CD14-positive monocyte (primary cell): ENCODE measurements at regions not wholly inside any gene's neighbourhood (a gene's known extent, or its start where the extent isn't known, plus 50 kb on each side); places are given as distances from the start of the nearest gene placed in this dataset.

Source experiments
- DNase-seq, 3 donors: peaks; one replicate each; pipeline ENCODE4 v3.0.0-alpha.2; 2011 to 2022
- H2AFZ ChIP-seq: 2 replicates; pipeline ENCODE4 v1.6.0; 2012; ENCODE audit warnings: mild to moderate bottlenecking, low read depth, low read length, inconsistent platforms; ENCODE audit not compliant: insufficient read depth, poor library complexity, severe bottlenecking
- H3K27ac ChIP-seq, 2 donors: 1 replicate in 1 of 2; 2 replicates in 1 of 2; pipeline ENCODE4 v1.5.1; 2012 to 2013; ENCODE audit warnings: low read length in 2 of 2, control low read depth in 1 of 2, inconsistent platforms in 1 of 2, low read depth in 1 of 2, mild to moderate bottlenecking in 1 of 2
- H3K27me3 ChIP-seq, 2 donors: one replicate each; pipeline versions ENCODE4 v1.6.0 to v1.6.1; 2011 to 2013; ENCODE audit warnings: low read length in 2 of 2; ENCODE audit not compliant: control insufficient read depth in 2 of 2, insufficient read depth in 2 of 2
- H3K36me3 ChIP-seq, 2 donors: replicated peaks in 1 of 2; 1 replicate in 1 of 2; 2 replicates in 1 of 2; pipeline versions ENCODE4 v1.5.1 to v1.6.1; 2012 to 2013; ENCODE audit warnings: low read length in 2 of 2, control low read depth in 1 of 2, inconsistent platforms in 1 of 2, mild to moderate bottlenecking in 1 of 2; ENCODE audit not compliant: insufficient read depth in 2 of 2, control insufficient read depth in 1 of 2
- H3K4me1 ChIP-seq, 2 donors: 1 replicate in 1 of 2; 2 replicates in 1 of 2; pipeline versions ENCODE4 v1.5.1 to v1.6.1; 2012 to 2013; ENCODE audit warnings: low read length in 2 of 2, control low read depth in 1 of 2, inconsistent platforms in 1 of 2, mild to moderate bottlenecking in 1 of 2, moderate library complexity in 1 of 2; ENCODE audit not compliant: insufficient read depth in 2 of 2, control insufficient read depth in 1 of 2
- H3K4me2 ChIP-seq: replicated peaks from 2 replicates; pipeline ENCODE3; 2012; ENCODE audit warnings: low read length, moderate library complexity, mild to moderate bottlenecking; ENCODE audit not compliant: poor library complexity, severe bottlenecking; ENCODE audit errors: extremely low read depth
- H3K4me3 ChIP-seq, 3 experiments: fragments of 200-600 bp in 1 of 3; sonication (generic) in 1 of 3; replicated peaks in 1 of 3; 1 replicate in 2 of 3; 2 replicates in 1 of 3; pipeline ENCODE4 v1.5.1; 2011 to 2013; ENCODE audit warnings: low read length in 3 of 3, mild to moderate bottlenecking in 3 of 3, control low read depth in 2 of 3, low read depth in 2 of 3, inconsistent platforms in 1 of 3, moderate library complexity in 1 of 3
- H3K79me2 ChIP-seq: 2 replicates; pipeline ENCODE4 v1.6.0; 2012; ENCODE audit warnings: mild to moderate bottlenecking, control low read depth, inconsistent platforms, low read length, moderate library complexity; ENCODE audit not compliant: insufficient read depth
- H3K9ac ChIP-seq: 2 replicates; pipeline ENCODE4 v1.6.0; 2017; ENCODE audit warnings: low read length, mild to moderate bottlenecking; ENCODE audit not compliant: insufficient read depth, poor library complexity, severe bottlenecking
- H3K9me3 ChIP-seq, 2 donors: replicated peaks in 1 of 2; 1 replicate in 1 of 2; 2 replicates in 1 of 2; pipeline versions ENCODE4 v1.5.1 to v1.6.1; 2012 to 2013; ENCODE audit warnings: low read length in 2 of 2, control low read depth in 1 of 2; ENCODE audit not compliant: control insufficient read depth in 1 of 2, insufficient read depth in 1 of 2
- H4K20me1 ChIP-seq: 2 replicates; pipeline ENCODE4 v1.6.0; 2012; ENCODE audit warnings: mild to moderate bottlenecking, low read length, control low read depth, moderate library complexity; ENCODE audit not compliant: insufficient read depth
- H3K27ac Mint-ChIP-seq, 7 donors: one replicate each; pipeline ENCODE4 v1.8.0; 2020; ENCODE audit warnings: mild to moderate bottlenecking in 7 of 7, mixed read lengths in 7 of 7, moderate library complexity in 6 of 7, inconsistent platforms in 2 of 7
- H3K27me3 Mint-ChIP-seq, 3 donors: one replicate each; pipeline ENCODE4 v1.8.0; 2021 to 2022; ENCODE audit warnings: low read depth in 3 of 3, mild to moderate bottlenecking in 3 of 3, mixed read lengths in 3 of 3, moderate library complexity in 3 of 3, inconsistent platforms in 1 of 3
- H3K36me3 Mint-ChIP-seq, 2 donors: one replicate each; pipeline ENCODE4 v1.8.0; 2020; ENCODE audit warnings: mixed read lengths in 2 of 2, inconsistent platforms in 1 of 2, mild to moderate bottlenecking in 1 of 2
- H3K4me1 Mint-ChIP-seq: one replicate; pipeline ENCODE4 v1.8.0; 2020; ENCODE audit warnings: mild to moderate bottlenecking, mixed read lengths
- H3K4me3 Mint-ChIP-seq, 2 donors: one replicate each; pipeline ENCODE4 v1.8.0; 2020; ENCODE audit warnings: mild to moderate bottlenecking in 2 of 2, mixed read lengths in 2 of 2, moderate library complexity in 1 of 2
- H3K9me3 Mint-ChIP-seq, 7 donors: one replicate each; pipeline ENCODE4 v1.8.0; 2020 to 2022; ENCODE audit warnings: mixed read lengths in 7 of 7, mild to moderate bottlenecking in 6 of 7, moderate library complexity in 6 of 7, inconsistent platforms in 2 of 7
- WGBS: methylation state at CpG from one replicate; pipeline ENCODE4 v1.1.5; 2013; ENCODE audit warnings: missing lambda C conversion rate; ENCODE audit not compliant: insufficient coverage; 5-methylcytosine and 5-hydroxymethylcytosine counted together
- intact Hi-C, 2 donors: fragments of 100-400 bp; cut with micrococcal nuclease; formaldehyde crosslinking; loops; one replicate each; pipeline versions ENCODE4 v1.15.0 to v1.15.1; 2023
- TF ChIP-seq, protein P1 (sequence below): fragments of 200-600 bp; IDR thresholded peaks from one replicate; pipeline ENCODE4 v1.8.0; 2022; ENCODE audit warnings: antibody characterized with exemption, mild to moderate bottlenecking

DNA sequence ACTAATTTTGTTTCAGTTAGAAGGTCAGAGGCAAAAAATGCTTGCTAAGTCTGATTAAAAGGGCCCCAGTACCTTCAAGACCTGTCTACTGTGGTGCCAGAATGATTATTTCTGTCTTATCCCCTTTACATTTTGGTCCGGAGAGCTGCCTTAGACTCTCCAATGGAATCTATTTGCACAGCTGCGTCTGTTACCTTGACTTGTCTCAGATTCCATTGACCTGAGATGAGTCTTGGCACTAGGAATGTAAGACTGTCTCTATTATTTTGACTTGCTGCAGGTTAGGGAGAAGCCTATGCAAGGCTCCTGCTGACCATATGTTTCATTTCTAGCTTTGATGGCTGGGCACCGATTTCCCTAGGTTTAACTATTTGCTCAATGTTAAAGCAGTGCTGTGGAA, 457.6 kb downstream of the KCTD8 start:
- no peaks in the 10 kb centered on the region for H3K27me3 Mint-ChIP-seq
- Histone ChIP-seq H2AFZ (no peak overlapping the region), H3K4me2 (no peak overlapping the region), H3K27me3 (no peaks in the 10 kb centered on the region), H3K4me3 (no peak overlapping the region), H3K4me1 (no peaks in the 10 kb centered on the region), H4K20me1 (no peaks in the 10 kb centered on the region), H3K9me3 (no peaks in the 10 kb centered on the region), H3K79me2 (no peaks in the 10 kb centered on the region), H3K27ac (no peak overlapping the region), H3K36me3 (no peaks in the 10 kb centered on the region), H3K9ac (no peak overlapping the region)
- H3K27ac Mint-ChIP-seq, result no peak overlapping the region
- intact Hi-C loops, result no loop called here
- H3K4me1 Mint-ChIP-seq, result no peaks in the 10 kb centered on the region
- TF ChIP-seq, protein P1, sequence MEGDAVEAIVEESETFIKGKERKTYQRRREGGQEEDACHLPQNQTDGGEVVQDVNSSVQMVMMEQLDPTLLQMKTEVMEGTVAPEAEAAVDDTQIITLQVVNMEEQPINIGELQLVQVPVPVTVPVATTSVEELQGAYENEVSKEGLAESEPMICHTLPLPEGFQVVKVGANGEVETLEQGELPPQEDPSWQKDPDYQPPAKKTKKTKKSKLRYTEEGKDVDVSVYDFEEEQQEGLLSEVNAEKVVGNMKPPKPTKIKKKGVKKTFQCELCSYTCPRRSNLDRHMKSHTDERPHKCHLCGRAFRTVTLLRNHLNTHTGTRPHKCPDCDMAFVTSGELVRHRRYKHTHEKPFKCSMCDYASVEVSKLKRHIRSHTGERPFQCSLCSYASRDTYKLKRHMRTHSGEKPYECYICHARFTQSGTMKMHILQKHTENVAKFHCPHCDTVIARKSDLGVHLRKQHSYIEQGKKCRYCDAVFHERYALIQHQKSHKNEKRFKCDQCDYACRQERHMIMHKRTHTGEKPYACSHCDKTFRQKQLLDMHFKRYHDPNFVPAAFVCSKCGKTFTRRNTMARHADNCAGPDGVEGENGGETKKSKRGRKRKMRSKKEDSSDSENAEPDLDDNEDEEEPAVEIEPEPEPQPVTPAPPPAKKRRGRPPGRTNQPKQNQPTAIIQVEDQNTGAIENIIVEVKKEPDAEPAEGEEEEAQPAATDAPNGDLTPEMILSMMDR, result no peak
- H3K9me3 Mint-ChIP-seq, result peaks cover 0 to 5% (median 0%) of the 10 kb centered on the region in 7 donors
- DNase-seq, result no peak
- WGBS, result 100% methylated on average over 2 of the region's 3 CpGs
- H3K36me3 Mint-ChIP-seq, result no peaks in the 10 kb centered on the region
- no peak overlapping the region for H3K4me3 Mint-ChIP-seq

DNA sequence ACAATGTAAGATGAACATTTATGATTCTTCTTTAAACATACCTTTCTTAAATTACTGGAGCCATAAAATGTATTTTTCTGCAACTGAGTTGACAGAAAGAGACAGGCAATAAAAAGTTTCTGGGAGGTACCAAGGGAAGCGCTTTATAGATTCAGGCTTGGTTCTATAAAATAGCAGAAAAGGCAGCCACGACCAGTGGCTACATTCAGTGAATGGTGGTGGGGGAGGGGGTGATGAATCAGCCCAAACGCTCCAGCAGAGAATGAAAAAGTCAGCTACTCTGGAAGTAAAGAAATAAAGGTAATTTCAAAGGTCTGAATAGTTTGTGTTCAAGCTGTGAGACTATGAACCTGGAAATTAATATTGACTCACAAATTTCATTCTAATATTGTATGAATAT, 456.1 kb downstream of the KCTD8 start:
- peaks cover 0 to 3% (median 0%) of the 10 kb centered on the region in 7 donors for H3K9me3 Mint-ChIP-seq
- 53% methylated on average over 2 of the region's 3 CpGs for WGBS

More for the DNA sequence above, 456.1 kb downstream of the KCTD8 start:
- Histone ChIP-seq H4K20me1 (no peaks in the 10 kb centered on the region), H3K27ac (no peak overlapping the region), H3K36me3 (no peaks in the 10 kb centered on the region), H2AFZ (no peak overlapping the region), H3K9me3 (no peaks in the 10 kb centered on the region), H3K4me2 (no peak overlapping the region), H3K4me3 (no peak overlapping the region), H3K79me2 (no peaks in the 10 kb centered on the region), H3K27me3 (no peaks in the 10 kb centered on the region), H3K4me1 (no peaks in the 10 kb centered on the region), H3K9ac (no peak overlapping the region)
- intact Hi-C loops, result no loop called here
- no peak for DNase-seq
- H3K36me3 Mint-ChIP-seq, result no peaks in the 10 kb centered on the region
- H3K27ac Mint-ChIP-seq, result no peak overlapping the region
- H3K4me3 Mint-ChIP-seq, result no peak overlapping the region
- H3K4me1 Mint-ChIP-seq, result no peaks in the 10 kb centered on the region
- H3K27me3 Mint-ChIP-seq, result no peaks in the 10 kb centered on the region
- TF ChIP-seq, protein P1, result no peak
